Smooth muscle cell (in vitro differentiated cells): ENCODE measurements at regions not wholly inside any gene's neighbourhood (a gene's known extent, or its start where the extent isn't known, plus 50 kb on each side); places are given as distances from the start of the nearest gene placed in this dataset.
A peak's percentile ranks its signal among the peaks of the same experiment; 100 is the strongest.
"Not testable (repeated sequence)": the region's sequence is repeated elsewhere in the genome, so short reads cannot be mapped to it uniquely, and the experiment has no call there.

Source experiments
- DNase-seq: peaks from one replicate; lab custom pipeline; 2025; ENCODE audit not compliant: unreplicated experiment; lab: John Stamatoyannopoulos, UW
- H2AFZ ChIP-seq: fragments of 200-600 bp; sonication (generic); 2 replicates; pipeline ENCODE4 v1.6.0; 2016; ENCODE audit warnings: antibody characterized with exemption, low read depth, mild to moderate bottlenecking
- H3F3A ChIP-seq: fragments of 200-600 bp; sonication (generic); 2 replicates; pipeline ENCODE4 v1.6.0; 2017; ENCODE audit warnings: antibody characterized with exemption, low read depth
- H3K27ac ChIP-seq: fragments of 200-600 bp; sonication (generic); 2 replicates; pipeline ENCODE4 v1.5.1; 2016; ENCODE audit warnings: low read depth, mild to moderate bottlenecking
- H3K27me3 ChIP-seq: fragments of 200-600 bp; sonication (generic); 2 replicates; pipeline ENCODE4 v1.6.1; 2016; ENCODE audit warnings: low read depth, mild to moderate bottlenecking
- H3K36me3 ChIP-seq: fragments of 200-600 bp; sonication (generic); 2 replicates; pipeline ENCODE4 v1.5.1; 2016; ENCODE audit warnings: low read depth
- H3K4me1 ChIP-seq: fragments of 200-600 bp; sonication (generic); 2 replicates; pipeline ENCODE4 v1.5.1; 2016; ENCODE audit warnings: low read depth
- H3K4me2 ChIP-seq: fragments of 200-600 bp; sonication (generic); 2 replicates; pipeline ENCODE4 v1.6.0; 2016; ENCODE audit warnings: mild to moderate bottlenecking
- H3K4me3 ChIP-seq: fragments of 200-600 bp; sonication (generic); 2 replicates; pipeline ENCODE4 v1.5.1; 2016; ENCODE audit warnings: mild to moderate bottlenecking
- H3K79me2 ChIP-seq: fragments of 200-600 bp; sonication (generic); 2 replicates; pipeline ENCODE4 v1.6.0; 2016; ENCODE audit warnings: low read depth, mild to moderate bottlenecking
- H3K9ac ChIP-seq: fragments of 200-600 bp; sonication (generic); 2 replicates; pipeline ENCODE4 v1.6.0; 2016; ENCODE audit warnings: low read depth
- H3K9me3 ChIP-seq: fragments of 200-600 bp; sonication (generic); replicated peaks from 2 replicates; pipeline ENCODE4 v1.5.1; 2016; ENCODE audit warnings: low read depth
- H4K20me1 ChIP-seq: fragments of 200-600 bp; sonication (generic); 2 replicates; pipeline ENCODE4 v1.6.0; 2016; ENCODE audit warnings: low read depth
- CTCF ChIP-seq: fragments of 200-600 bp; sonication (generic); IDR thresholded peaks from 2 replicates; pipeline ENCODE4 v1.5.1; 2017; ENCODE audit warnings: borderline replicate concordance, mild to moderate bottlenecking, antibody characterized with exemption; ENCODE audit not compliant: insufficient read depth, poor library complexity, severe bottlenecking
- WGBS: methylation state at CpG from one replicate; pipeline ENCODE4 v1.1.7; 2016; ENCODE audit warnings: low lambda C conversion rate; 5-methylcytosine and 5-hydroxymethylcytosine counted together

DNA sequence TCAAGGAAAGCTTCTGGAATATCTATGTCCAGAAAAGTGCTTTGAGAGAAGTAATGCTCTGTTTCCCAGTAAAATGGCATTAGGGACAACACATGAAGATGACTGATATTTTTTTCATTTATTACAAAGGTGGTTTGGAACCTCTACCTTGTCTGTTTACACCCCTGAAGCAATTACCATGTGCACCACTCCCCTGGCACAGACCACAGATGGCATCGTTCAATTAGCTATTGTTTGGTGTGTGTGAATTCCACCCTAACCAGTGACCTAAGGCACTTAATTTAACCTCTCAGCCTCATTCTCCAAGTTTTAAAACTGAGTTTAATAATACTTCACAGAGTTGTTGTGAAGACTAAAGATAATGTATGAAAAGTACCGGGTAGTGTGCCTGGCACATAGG is 127.6 kb upstream of the BMAL1 start:
- Histone ChIP-seq H3K36me3 (no peaks in the 10 kb centered on the region), H3K9ac (no peak overlapping the region), H3F3A (no peaks in the 10 kb centered on the region), H2AFZ (no peak overlapping the region), H4K20me1 (no peaks in the 10 kb centered on the region), H3K4me1 (no peaks in the 10 kb centered on the region), H3K9me3 (no peaks in the 10 kb centered on the region), H3K79me2 (no peaks in the 10 kb centered on the region), H3K4me3 (no peak overlapping the region), H3K4me2 (no peak overlapping the region), H3K27me3 (no peaks in the 10 kb centered on the region), H3K27ac (no peak overlapping the region)
- TF ChIP-seq CTCF = no peak
- 89% methylated on average over 2 of the region's 2 CpGs for WGBS
- no peak for DNase-seq

- Histone ChIP-seq H3F3A (no peaks in the 10 kb centered on the region), H3K27me3 (no peaks in the 10 kb centered on the region), H3K9me3 (no peaks in the 10 kb centered on the region), H3K4me1 (no peaks in the 10 kb centered on the region), H3K36me3 (no peaks in the 10 kb centered on the region), H3K9ac (no peak overlapping the region), H3K4me2 (no peak overlapping the region), H4K20me1 (no peaks in the 10 kb centered on the region), H3K79me2 (no peaks in the 10 kb centered on the region), H2AFZ (no peak overlapping the region), H3K27ac (no peak overlapping the region), H3K4me3 (no peak overlapping the region)
- TF ChIP-seq CTCF = no peak
- WGBS = 92% methylated on average over 5 of the region's 5 CpGs
- no peak for DNase-seq
These were observed 127.1 kb upstream of the BMAL1 start for GRCh38 chr11:13150487-13150886.

DNA sequence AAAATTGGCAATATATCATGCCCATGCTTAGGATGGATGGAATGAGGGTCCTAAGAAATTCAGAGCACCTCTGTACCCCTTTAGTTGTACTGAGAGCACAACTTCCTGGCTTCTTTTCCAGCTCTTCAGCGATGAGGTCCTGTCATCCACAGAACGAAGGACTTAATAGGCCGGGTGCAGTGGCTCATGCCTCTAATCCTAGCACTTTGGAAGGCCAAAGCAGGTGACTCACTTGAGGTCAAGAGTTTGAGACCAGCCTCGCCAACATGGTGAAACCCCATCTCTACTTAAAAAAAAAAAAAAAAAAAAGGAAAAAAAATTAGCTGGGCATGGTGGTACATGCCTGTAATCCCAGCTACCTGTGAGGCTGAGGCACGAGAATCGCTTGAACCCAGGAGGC is 125.3 kb upstream of the BMAL1 start:
- Histone ChIP-seq H2AFZ (no peak overlapping the region), H3K9ac (no peak overlapping the region), H3K4me2 (no peak overlapping the region), H3K27ac (no peak overlapping the region), H3K4me1 (no peaks in the 10 kb centered on the region), H4K20me1 (no peaks in the 10 kb centered on the region), H3K27me3 (no peaks in the 10 kb centered on the region), H3K4me3 (no peak overlapping the region), H3F3A (no peaks in the 10 kb centered on the region), H3K79me2 (no peaks in the 10 kb centered on the region), H3K9me3 (no peaks in the 10 kb centered on the region), H3K36me3 (no peaks in the 10 kb centered on the region)
- no peak for TF ChIP-seq CTCF
- 85% methylated on average over 6 of the region's 6 CpGs for WGBS
- no peak for DNase-seq

- H3K36me3 ChIP-seq = no peaks in the 10 kb centered on the region
- H3F3A ChIP-seq = no peaks in the 10 kb centered on the region
- H3K4me1 ChIP-seq = no peaks in the 10 kb centered on the region
- H4K20me1 ChIP-seq = no peaks in the 10 kb centered on the region
- H2AFZ ChIP-seq = no peak overlapping the region
- H3K9ac ChIP-seq = no peak overlapping the region
- TF ChIP-seq CTCF = peak; percentile 39
- no peak for DNase-seq
- H3K27me3 ChIP-seq = no peaks in the 10 kb centered on the region
- H3K4me3 ChIP-seq = no peak overlapping the region
- no peak overlapping the region for H3K4me2 ChIP-seq
- H3K27ac ChIP-seq = no peak overlapping the region
- WGBS = 60% methylated on average over 2 of the region's 2 CpGs
- H3K79me2 ChIP-seq = no peaks in the 10 kb centered on the region
- H3K9me3 ChIP-seq = no peaks in the 10 kb centered on the region
These were observed 124.7 kb upstream of the BMAL1 start for GRCh38 chr11:13152736-13153541.

- not testable (repeated sequence) for H3K79me2 ChIP-seq, H3K4me3 ChIP-seq, H3K36me3 ChIP-seq, H4K20me1 ChIP-seq, H3K9ac ChIP-seq, DNase-seq, H3K27me3 ChIP-seq, H3K4me1 ChIP-seq, H3F3A ChIP-seq, H3K4me2 ChIP-seq, H3K9me3 ChIP-seq, H2AFZ ChIP-seq, H3K27ac ChIP-seq
- WGBS = 87% methylated on average over 1 of the region's 1 CpG
These were observed 123.2 kb upstream of the BMAL1 start for GRCh38 chr11:13154374-13154773.
